B cell (primary cell): ENCODE measurements at regions not wholly inside any gene's neighbourhood (a gene's known extent, or its start where the extent isn't known, plus 50 kb on each side); places are given as distances from the start of the nearest gene placed in this dataset.

Experiments
- ATAC-seq: fragments of 200-7000 bp; cut with Tn5 transposase; one replicate; pipeline ENCODE4 v1.10.0; 2021; ENCODE audit warnings: low read depth, mild to moderate bottlenecking, moderate number of reproducible peaks, moderate library complexity
- CTCF ChIA-PET: fragments of 350-600 bp; sonication (Branson Sonifier 250); formaldehyde crosslinking; loops from one replicate; lab custom pipeline; 2021; ENCODE audit warnings: antibody characterized with exemption, inconsistent platforms; lab: Charles Lee
- POLR2A ChIA-PET: fragments of 350-600 bp; sonication (Branson Sonifier 250); formaldehyde crosslinking; loops from one replicate; lab custom pipeline; 2021; ENCODE audit warnings: antibody characterized with exemption; lab: Charles Lee
- DNase-seq: peaks from one replicate; pipeline ENCODE4 v3.0.0; 2013
- H2AFZ ChIP-seq: 2 replicates; pipeline ENCODE4 v1.6.1; 2012; ENCODE audit warnings: mild to moderate bottlenecking, low read depth, low read length; ENCODE audit not compliant: insufficient read depth, poor library complexity, severe bottlenecking
- H3K27ac ChIP-seq, 2 donors: 1 replicate in 1 of 2; 2 replicates in 1 of 2; pipeline ENCODE4 v1.5.1; 2012 to 2013; ENCODE audit warnings: low read length in 2 of 2, mild to moderate bottlenecking in 2 of 2, moderate library complexity in 1 of 2
- H3K27me3 ChIP-seq, 4 experiments: fragments of 200-600 bp in 1 of 4; sonication (generic) in 1 of 4; replicated peaks in 1 of 4; 1 replicate in 2 of 4; 2 replicates in 2 of 4; pipeline versions ENCODE4 v1.6.1 to v1.7.0; 2013 to 2016; ENCODE audit warnings: low read length in 3 of 4, mild to moderate bottlenecking in 2 of 4, mixed read lengths in 1 of 4, moderate library complexity in 1 of 4; ENCODE audit not compliant: insufficient read depth in 4 of 4, control insufficient read depth in 3 of 4; ENCODE audit errors: control extremely low read depth in 1 of 4
- H3K36me3 ChIP-seq, 2 experiments: replicated peaks in 1 of 2; 1 replicate in 1 of 2; 2 replicates in 1 of 2; pipeline versions ENCODE4 v1.6.1 to v1.7.1; 2013; ENCODE audit warnings: low read length in 1 of 2; ENCODE audit not compliant: insufficient read depth in 2 of 2, control insufficient read depth in 1 of 2; ENCODE audit errors: control extremely low read depth in 1 of 2, extremely low read depth in 1 of 2
- H3K4me1 ChIP-seq, 2 donors: fragments of 200-600 bp in 1 of 2; sonication (generic) in 1 of 2; 1 replicate in 1 of 2; 2 replicates in 1 of 2; pipeline versions ENCODE4 v1.5.1 to v1.6.1; 2013 to 2017; ENCODE audit warnings: low read length in 2 of 2; ENCODE audit not compliant: control insufficient read depth in 2 of 2, insufficient read depth in 2 of 2
- H3K4me2 ChIP-seq: replicated peaks from 2 replicates; pipeline ENCODE3; 2012; ENCODE audit warnings: mild to moderate bottlenecking, low read depth, low read length; ENCODE audit not compliant: poor library complexity, severe bottlenecking
- H3K4me3 ChIP-seq, 5 experiments: fragments of 200-600 bp in 1 of 5; sonication (generic) in 1 of 5; 1 replicate in 3 of 5; 2 replicates in 2 of 5; pipeline versions ENCODE4 v1.5.1 to v1.7.0; 2011 to 2016; ENCODE audit warnings: low read length in 4 of 5, mild to moderate bottlenecking in 4 of 5, low read depth in 2 of 5, control low read depth in 1 of 5, moderate library complexity in 1 of 5; ENCODE audit not compliant: insufficient read depth in 1 of 5; ENCODE audit errors: control extremely low read depth in 1 of 5, extremely low read depth in 1 of 5
- H3K79me2 ChIP-seq: fragments of 200-600 bp; sonication (generic); one replicate; pipeline ENCODE4 v1.6.0; 2016; ENCODE audit warnings: low read length; ENCODE audit not compliant: control insufficient read depth, insufficient read depth
- H3K9ac ChIP-seq: fragments of 200-600 bp; sonication (generic); 2 replicates; pipeline ENCODE4 v1.6.1; 2017; ENCODE audit warnings: mild to moderate bottlenecking, low read length, moderate library complexity
- H3K9me3 ChIP-seq, 3 donors: one replicate each; pipeline versions ENCODE4 v1.6.1 to v1.7.1; 2013; ENCODE audit warnings: low read length in 2 of 3; ENCODE audit not compliant: control insufficient read depth in 2 of 3, insufficient read depth in 1 of 3; ENCODE audit errors: control extremely low read depth in 1 of 3
- H4K20me1 ChIP-seq: 2 replicates; pipeline ENCODE4 v1.6.0; 2012; ENCODE audit warnings: mild to moderate bottlenecking, low read length; ENCODE audit not compliant: insufficient read depth, control insufficient read depth, poor library complexity, severe bottlenecking
- H3K27ac Mint-ChIP-seq: one replicate; pipeline ENCODE4 v1.8.0; 2021; ENCODE audit warnings: mixed read lengths
- H3K27me3 Mint-ChIP-seq: one replicate; pipeline ENCODE4 v1.8.0; 2021; ENCODE audit warnings: mixed read lengths
- H3K4me1 Mint-ChIP-seq: one replicate; pipeline ENCODE4 v1.8.0; 2021; ENCODE audit warnings: mixed read lengths
- H3K4me3 Mint-ChIP-seq: one replicate; pipeline ENCODE4 v1.8.0; 2021; ENCODE audit warnings: mixed read lengths
- H3K9me3 Mint-ChIP-seq: one replicate; pipeline ENCODE4 v1.8.0; 2022; ENCODE audit warnings: mixed read lengths; ENCODE audit not compliant: insufficient read depth
- CTCF ChIP-seq: fragments of 200-600 bp; IDR thresholded peaks from one replicate; pipeline ENCODE4 v1.8.0; 2022; ENCODE audit warnings: antibody characterized with exemption, mild to moderate bottlenecking
- EZH2 ChIP-seq: IDR thresholded peaks from 2 replicates; pipeline ENCODE4 v1.6.1; 2012; ENCODE audit warnings: borderline replicate concordance, low read depth, mild to moderate bottlenecking, moderate library complexity, low read length; ENCODE audit not compliant: insufficient read depth, poor library complexity, severe bottlenecking
- WGBS: methylation state at CpG from one replicate; pipeline ENCODE4 v1.1.5; 2013; ENCODE audit warnings: missing lambda C conversion rate; ENCODE audit not compliant: insufficient coverage; 5-methylcytosine and 5-hydroxymethylcytosine counted together
- intact Hi-C: fragments of 100-400 bp; cut with micrococcal nuclease; formaldehyde crosslinking; loops from one replicate; pipeline ENCODE4 v1.10.0; 2022

- Histone ChIP-seq H3K27ac (no peak overlapping the region), H3K36me3 (no peaks in the 10 kb centered on the region), H3K79me2 (no peaks in the 10 kb centered on the region), H3K4me3 (no peak overlapping the region), H3K4me1 (no peaks in the 10 kb centered on the region), H3K27me3 (peaks cover 0 to 8% (median 0%) of the 10 kb centered on the region in 4 experiments), H3K4me2 (no peak overlapping the region), H4K20me1 (no peaks in the 10 kb centered on the region), H2AFZ (no peak overlapping the region), H3K9ac (no peak overlapping the region), H3K9me3 (no peaks in the 10 kb centered on the region)
- no peaks in the 10 kb centered on the region for H3K4me1 Mint-ChIP-seq
- peaks cover 26% of the 10 kb centered on the region for H3K27me3 Mint-ChIP-seq
- ATAC-seq (no peak), DNase-seq (no peak)
- POLR2A ChIA-PET = no interaction called here
- CTCF ChIA-PET = no interaction called here
- no peak overlapping the region for H3K4me3 Mint-ChIP-seq
- no peaks in the 10 kb centered on the region for H3K9me3 Mint-ChIP-seq
- 58% methylated on average over 7 of the region's 11 CpGs for WGBS
- TF ChIP-seq EZH2 = no peak
- TF ChIP-seq CTCF = no peak
- intact Hi-C loops = no loop called here
- no peak overlapping the region for H3K27ac Mint-ChIP-seq
Measured at GRCh38 chr1:29767769-29768425, 531.6 kb downstream of the PTPRU start.

- no peaks in the 10 kb centered on the region for H3K4me1 ChIP-seq
- 66% methylated on average over 23 of the region's 27 CpGs for WGBS
- H3K79me2 ChIP-seq = no peaks in the 10 kb centered on the region
- H3K4me3 Mint-ChIP-seq = no peak overlapping the region
- H3K4me3 ChIP-seq = no peak overlapping the region
- H3K9me3 Mint-ChIP-seq = no peaks in the 10 kb centered on the region
- POLR2A ChIA-PET = no interaction called here
- H3K9me3 ChIP-seq = no peaks in the 10 kb centered on the region
- no peaks in the 10 kb centered on the region for H3K4me1 Mint-ChIP-seq
- DNase-seq = no peak
- H3K27me3 ChIP-seq = peaks cover 0 to 8% (median 0%) of the 10 kb centered on the region in 4 experiments
- no peak overlapping the region for H3K4me2 ChIP-seq
- CTCF ChIA-PET = no interaction called here
- H3K36me3 ChIP-seq = no peaks in the 10 kb centered on the region
- no peak for ATAC-seq
- peaks cover 32% of the 10 kb centered on the region for H3K27me3 Mint-ChIP-seq
- no peak overlapping the region for H3K9ac ChIP-seq
- intact Hi-C loops = no loop called here
- no peak overlapping the region for H2AFZ ChIP-seq
- no peak overlapping the region for H3K27ac Mint-ChIP-seq
- no peaks in the 10 kb centered on the region for H4K20me1 ChIP-seq
- no peak overlapping the region for H3K27ac ChIP-seq
- TF ChIP-seq EZH2 (no peak), CTCF (no peak)
Measured at GRCh38 chr1:29767088-29767685, 530.9 kb downstream of the PTPRU start.
